Fibroblast of the conjunctiva (primary cell): ENCODE measurements at regions not wholly inside any gene's neighbourhood (a gene's known extent, or its start where the extent isn't known, plus 50 kb on each side); places are given as distances from the start of the nearest gene placed in this dataset.

Experiments used
- DNase-seq: peaks from one replicate; pipeline ENCODE4 v3.0.0-alpha.2; 2010; ENCODE audit warnings: low read depth

DNA sequence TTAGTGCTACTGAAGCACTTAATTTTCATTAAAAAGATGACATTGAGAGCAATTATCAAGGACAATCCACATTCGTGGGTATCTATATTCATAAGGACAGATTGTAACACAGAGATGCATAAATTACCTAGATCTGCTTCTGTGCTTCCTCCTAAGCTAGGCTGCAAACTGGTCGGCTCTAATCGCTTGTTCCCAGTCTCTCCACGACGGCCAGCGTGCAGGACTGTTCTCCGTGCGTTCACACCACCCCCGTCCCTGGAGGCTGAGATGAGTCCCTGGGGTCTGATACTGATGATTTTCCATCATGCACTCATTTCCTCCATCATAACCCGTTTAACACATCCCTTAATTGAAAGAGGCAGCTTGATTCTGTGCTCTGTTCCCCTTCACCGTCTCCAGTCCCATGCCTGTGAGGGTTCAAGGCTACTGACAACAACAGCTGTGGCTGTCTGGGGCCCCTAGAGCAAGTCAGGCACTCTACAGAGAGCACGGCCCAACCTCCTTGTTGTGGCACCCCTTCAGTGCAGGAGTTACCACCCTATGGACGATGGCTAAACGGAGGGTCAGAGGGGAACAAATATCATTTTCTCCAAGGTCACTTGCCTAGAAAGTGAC lies 469.6 kb downstream of the NPHP4 start:
- DNase-seq = no peak

DNA sequence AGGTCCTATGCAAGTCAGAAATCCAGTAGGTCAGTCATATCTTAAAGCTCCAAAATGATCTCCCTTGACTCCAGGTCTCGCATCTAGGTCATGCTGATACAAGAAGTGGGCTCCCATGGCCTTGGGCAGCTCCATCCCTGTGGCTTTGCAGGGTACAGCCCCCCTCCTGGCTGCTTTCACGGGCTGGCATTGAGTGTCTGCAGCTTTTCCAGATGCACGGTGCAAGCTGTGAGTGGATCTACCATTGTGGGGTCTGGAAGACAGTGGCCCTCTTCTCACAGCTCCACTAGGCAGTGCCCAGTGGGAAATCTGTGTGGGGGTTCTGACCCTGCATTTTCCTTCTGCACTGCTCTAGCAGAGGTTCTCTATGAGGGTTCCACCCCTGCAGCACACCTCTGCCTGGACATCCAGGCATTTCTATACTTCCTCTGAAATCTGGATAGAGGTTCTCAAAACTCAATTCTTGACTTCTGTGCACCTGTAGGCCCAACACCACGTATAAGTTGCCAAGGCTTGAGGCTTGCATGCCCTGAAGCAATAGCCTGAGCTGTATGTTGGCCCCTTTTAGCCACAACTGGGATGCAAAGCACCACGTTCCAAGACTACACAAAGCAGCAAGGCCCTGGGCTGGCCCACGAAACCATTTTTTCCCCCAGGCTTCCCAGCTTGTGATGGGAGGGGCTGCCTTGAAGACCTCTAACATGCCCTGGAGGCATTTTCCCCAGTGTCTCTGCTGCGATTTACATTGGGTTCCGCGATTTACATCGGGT lies 472.7 kb downstream of the NPHP4 start:
- DNase-seq = no peak

DNA sequence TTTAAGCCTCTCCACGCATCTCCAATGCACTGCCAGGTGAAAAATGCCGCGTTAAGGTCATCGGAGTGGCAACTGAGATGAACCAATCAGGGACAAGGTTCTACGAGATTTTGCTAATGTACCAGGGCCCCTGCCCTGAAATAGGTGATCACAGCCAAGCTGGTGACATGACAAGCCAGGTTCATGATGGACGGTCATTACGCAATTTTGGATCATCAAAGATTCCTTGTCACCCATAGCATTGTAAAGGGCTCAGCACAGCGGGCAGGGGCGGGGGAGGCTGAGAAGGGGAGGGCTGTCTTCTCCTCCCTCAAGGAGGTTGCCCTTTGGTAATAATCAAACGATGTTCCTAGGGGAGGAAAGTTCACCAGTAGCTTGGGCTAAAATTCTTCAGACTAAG lies 475.5 kb downstream of the NPHP4 start:
- no peak for DNase-seq

DNA sequence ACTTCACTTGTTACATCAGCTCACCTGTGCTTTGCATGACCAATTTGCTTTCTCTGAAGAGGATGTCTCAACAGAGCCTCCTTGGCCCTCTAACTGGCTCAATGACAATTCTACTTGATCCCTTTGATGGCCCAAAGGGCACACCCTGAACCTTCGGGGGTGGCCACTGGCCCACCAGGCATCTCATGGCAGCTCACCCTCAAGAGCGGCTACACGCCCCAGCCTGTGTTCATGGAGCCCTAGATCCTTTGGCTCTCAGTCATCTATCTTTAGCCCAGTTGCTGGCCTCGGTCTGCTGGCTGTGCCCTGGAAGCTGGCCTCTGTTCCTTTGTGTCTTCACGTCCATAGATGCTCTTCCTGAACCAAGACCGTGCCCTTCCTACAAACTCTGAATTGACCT lies 476.7 kb downstream of the NPHP4 start:
- DNase-seq = no peak

DNA sequence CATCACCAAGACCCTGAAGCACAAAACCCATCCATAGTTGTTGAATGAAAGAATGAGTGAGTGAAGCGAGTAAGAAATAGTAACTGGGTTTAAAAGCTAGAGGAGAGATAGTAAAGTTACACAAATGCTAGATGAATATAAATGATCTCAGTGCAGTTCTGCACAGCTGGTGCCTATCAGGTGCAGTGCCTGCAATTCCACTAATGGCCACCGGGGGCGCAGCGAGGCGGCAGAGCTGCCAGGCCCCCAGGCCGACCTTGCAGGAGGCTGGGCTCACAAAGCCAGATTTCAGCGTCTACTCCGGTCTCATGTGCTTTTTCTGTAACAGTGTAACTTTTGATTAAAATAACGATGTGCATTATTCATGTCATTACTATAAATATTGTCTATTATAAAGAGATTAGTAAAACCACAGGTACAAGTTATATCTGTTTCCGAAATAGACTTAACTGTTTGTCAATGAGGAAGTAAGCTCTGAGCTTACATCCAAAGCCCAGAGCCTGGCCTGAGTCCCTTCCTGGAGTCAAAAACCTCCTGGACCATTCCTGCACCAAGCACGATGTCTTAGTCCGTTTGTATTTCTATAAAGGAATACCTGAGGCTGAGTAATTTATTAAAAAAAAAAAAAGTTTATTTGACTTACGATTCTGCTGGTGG lies 477.6 kb downstream of the NPHP4 start:
- DNase-seq = peak; percentile 9

DNA sequence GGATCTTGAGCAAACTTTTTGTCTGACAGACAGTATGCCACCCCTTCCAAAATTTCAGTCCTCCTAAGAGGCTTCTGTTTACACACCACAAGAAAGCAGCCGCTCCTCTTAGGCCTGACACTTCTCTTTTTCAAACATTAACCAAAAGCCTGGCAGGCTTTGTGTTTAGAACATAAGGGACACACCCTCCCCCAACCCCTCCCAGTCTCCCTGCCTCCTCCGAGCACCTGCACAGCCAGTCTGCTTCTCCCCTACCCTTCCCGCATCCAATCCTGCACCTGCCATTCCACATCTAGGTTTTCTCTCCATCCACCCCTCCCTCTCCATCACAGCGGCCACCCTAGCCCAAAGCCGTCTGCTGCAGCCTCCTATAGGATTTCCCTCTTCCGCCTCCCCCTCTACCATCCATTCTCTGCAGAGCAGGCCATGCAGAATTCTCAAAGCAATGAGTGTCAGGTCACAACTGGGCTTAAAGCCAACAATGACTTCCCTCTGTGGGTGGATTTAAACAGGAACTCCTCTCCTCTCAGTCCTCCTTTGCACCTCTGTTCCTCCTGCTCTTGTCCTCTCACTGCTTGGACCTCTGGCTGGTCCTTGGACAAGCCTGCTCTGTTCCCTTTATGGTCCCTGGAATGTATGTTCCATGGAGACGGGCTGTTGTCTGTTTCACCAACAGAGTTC lies 478.2 kb downstream of the NPHP4 start:
- DNase-seq = no peak

DNA sequence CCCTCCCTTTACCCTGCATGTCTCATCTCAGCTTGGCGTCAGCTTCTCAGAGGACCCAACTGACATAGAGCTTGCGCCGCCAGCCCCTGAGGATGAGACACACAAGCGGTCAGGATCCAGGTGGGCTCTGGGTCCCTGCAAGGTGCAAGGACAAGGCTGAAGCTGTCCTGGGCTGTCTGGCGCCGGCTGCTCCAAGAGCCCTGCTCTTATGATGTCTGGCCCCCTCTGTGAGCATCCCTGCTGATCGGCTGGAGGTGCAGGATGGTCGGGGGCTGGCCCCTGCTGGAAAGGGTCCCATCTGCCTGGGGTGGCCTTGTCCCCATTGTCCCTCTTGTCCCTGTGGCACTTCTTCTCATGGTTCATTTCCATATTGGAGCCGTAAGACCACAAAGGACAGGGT lies 479.0 kb downstream of the NPHP4 start:
- no peak for DNase-seq

DNA sequence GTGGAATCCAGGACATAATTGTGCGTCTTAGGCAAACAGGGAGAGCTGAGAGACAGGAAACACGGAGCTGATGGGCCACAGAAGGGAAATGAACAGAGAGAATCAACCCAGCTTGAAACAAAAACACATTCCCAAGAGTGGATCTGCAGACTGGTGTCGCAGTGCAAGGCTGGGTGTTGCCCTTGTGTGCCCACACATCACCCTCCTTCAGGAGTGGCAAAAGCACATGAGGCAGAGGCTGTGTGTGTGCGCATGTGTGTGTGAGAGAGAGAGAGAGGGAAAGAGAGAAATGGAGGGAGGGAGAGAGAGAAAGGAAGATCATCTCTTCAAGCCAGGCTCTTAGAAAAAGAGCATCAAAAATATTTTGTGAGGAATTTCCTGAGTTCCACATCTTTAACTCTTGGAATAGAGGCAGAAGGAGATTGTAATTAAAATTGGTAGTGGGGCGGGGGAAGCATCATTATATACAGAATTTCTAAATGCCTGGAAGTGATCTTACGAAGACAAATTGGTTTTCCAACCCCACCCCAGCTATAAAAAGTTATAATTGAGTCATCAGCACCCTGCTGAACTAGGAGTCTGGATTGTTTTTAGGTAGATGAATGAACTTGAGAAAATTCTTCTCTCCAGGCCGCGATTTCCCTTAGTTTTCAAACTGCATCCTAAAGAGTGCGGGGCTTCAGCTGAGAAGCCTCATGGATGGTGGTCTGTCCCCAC lies 480.7 kb downstream of the NPHP4 start:
- DNase-seq = no peak

DNA sequence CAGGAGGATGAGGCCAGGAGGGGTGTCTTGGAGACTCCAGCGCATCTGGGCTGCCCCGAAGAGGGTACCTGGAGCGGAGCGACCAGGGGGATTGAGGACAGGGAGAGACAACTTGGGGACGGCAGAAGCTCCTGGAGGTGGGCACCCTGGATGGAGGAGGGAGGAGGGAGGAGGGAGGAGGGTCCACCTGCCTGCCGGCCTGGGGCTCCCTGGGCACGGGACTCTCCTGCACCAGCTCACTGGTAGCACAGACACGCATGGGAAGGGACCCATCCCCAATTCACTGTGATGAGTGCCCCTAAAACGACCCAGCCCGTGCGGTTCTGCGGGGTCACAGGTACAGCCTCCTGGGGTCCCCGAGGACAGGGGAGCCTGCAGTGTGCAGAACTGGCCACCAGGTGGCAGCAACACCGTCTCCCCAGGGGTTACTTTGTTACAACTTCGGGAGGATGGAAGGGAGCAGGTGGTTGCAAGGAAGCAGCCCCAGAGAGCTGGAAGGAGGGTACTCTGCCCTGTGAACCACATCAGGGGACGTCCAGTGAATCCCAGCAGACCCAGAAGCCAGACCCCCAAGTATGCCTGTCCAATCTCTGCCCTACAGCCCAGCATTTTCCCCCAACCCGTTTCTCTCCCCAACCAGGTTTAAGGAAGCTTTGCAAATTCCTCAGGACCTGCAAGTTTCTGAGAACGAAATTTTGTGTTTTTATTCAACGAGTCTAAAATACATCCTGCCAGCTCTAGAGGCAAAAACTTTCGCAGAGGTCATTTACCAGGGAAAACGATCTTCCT lies 482.4 kb downstream of the NPHP4 start:
- DNase-seq = no peak

DNA sequence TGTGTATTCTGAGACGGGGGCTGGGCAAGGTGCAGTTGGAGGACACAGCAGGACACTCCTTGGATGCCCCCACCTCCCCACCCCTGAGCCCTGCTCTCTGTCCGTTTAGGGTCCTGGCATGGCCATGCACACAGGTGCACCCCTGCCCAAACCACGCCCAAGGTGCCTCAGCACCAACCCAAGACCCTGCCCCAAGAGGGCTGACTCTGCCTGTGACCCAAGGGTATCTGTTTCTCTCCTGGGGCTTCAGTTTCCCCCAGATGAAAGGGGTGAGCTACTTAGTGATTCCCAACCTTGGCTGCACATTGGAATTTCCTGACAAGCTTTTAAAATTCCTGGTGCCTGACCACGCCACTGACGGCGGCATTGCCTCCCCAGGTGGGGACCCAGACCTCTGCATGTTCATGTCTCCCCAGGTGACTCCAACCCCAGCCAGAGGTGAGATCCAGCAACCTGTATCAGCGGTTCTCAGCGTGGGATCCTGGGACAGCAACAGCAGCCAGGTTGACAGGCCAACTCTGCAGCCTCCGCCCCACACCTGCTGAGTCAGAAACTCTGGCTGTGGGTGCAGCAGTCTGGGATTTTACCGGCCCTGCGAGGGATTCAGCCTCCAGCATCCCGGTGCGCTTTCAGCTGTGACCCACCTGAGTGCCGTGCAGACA lies 483.4 kb downstream of the NPHP4 start:
- no peak for DNase-seq

DNA sequence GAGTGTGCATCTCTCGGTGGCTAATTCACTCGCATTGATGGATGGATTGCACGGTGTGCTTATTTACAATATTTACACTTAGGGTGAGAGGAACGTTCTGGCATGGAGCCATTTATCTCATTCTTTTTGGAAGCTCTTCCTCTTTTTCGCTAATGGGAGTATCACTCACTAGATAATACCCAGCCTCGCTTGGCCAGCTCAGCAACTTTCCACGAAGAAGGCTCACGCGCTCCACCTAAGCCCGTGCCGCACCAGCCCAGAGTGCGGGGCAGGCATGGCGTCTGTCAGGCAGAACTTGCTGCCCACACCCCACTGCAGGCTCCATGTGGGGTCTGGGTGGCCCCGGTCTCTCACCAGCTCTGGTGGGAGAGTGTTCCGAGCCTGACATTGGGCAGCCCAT lies 484.9 kb downstream of the NPHP4 start:
- no peak for DNase-seq

DNA sequence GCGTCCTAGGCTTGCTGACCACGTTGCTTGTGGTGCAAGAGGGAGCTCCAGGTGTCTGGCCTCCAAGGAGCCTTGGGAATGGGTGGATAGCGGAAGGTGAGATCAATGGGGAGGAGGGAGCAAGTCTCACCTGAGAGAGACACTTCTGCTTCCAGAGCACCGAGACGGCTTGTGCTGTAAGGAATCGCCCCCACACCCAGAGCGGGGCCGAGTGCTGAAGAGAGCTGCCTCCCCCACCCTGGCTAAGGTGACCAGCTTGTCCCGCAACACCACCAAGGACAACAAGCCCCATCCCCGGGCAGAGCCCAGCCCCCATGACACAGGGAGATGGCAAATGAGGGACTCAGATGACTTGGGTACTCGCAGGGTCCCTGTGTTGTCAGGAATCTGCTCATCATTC lies 485.6 kb downstream of the NPHP4 start:
- DNase-seq = no peak

DNA sequence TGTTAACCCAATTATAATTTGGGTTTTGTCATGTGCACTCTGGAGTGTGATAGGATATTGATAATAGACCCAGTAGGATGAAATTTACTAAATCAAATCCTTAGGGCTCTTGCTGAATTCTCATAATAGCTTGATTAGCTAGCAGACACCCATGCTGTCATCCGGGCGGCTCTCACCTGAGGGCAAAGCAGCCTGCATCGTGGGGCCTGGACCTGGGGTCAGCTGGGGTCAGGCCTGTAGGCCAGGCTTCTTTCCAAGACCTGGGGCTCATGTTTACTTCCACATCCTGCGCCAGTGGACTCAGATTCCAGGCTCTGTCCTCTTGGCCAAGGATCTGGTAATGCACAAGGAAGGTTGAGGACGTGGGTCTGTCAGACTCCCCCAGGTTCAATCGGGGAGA lies 486.3 kb downstream of the NPHP4 start:
- no peak for DNase-seq

DNA sequence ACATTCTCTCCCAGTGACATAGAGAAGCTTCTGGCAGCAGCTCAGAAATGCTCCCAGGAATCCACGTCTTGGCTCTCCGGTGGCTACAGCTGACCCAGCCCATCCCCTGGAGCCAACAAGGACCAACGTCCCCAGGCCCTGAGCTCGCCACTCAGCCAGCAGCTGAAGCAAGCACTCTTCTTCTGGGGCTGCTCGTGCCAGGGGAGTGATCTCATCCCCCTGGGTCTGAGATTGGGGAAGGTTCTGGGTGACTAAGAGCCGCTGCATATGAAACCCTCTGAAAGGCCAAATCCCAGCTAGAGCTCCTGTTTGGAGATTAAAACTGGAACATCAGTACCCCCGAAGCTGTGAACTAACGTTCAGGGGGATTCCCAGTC lies 487.9 kb downstream of the NPHP4 start:
- no peak for DNase-seq

DNA sequence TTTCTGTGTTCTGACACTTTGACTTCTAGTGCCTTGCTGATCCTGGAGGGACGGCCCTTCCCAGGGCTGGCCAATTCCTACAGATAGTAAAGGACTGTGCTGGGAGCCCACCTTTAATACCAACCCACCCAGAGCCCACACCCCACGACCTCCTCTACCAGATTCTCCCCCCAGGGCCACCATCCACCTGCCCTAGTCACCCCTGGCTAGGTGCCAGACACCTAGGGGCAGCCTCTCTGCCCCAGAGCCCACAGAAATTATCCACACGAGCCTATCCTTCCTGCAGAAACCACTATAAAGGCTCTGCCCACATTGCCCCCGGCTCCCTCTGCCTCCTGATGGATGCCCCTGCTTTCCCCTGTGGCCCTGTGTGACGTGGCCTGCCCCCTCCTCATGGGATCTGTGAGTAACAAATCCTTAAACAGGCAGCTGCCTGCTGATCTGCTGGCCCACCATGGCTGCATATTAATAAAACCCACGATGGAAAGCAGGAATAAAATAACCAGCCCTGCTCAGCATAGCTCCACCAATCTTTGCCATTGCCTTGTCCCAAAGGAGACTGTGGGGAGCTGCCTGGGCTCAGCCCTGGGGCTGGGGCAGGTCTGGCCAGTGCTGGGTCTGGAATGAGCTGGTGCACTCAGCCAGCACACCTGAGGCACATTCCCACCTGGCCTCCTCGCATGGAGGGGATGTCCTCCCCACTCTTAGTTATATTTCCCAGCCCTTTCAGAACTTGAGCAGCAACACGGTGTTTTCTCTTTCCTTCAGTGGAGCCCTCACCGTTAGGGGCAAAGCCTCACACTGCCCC lies 488.5 kb downstream of the NPHP4 start:
- no peak for DNase-seq

DNA sequence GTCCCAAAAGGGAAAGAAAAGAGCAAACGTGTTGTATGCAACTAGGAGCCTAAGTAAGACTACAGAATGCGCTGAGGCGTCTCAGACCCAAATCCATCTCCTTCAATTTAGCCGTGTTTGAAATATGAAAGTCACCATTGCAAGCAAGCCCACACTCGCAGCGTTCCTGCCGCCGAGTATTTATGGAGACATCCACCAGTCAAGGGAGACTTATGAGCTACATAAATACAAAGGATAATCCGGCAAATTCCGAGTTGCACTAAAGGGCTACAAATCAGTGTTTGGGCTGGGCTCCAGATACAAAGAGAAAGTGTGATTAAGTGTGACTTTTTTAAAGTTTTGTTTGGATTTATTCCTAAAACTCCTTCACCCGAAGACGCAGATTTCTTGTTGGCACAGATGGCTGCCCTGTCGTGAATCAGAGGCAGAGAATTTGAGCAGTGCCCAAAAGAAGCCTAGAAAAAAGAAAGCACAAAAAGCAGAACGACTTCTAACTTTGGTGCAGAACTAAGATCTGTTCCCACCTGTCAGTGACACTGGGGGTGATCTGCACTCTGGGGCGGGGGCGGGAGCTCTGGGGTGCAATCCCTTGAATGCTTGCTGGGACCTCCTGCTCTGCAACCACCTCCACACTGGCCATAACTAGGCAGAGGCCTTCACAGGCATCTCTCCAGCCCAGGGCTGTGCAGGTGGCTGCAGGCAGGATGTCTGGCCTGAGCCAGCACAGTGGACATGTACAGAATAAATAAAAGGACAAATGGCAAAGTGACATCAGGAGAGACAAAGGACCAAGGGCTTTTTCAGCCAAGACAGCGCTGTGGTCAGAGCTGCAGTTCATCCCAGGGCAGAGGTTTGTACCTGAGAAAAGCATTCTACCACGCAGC lies 489.7 kb downstream of the NPHP4 start:
- DNase-seq = no peak

DNA sequence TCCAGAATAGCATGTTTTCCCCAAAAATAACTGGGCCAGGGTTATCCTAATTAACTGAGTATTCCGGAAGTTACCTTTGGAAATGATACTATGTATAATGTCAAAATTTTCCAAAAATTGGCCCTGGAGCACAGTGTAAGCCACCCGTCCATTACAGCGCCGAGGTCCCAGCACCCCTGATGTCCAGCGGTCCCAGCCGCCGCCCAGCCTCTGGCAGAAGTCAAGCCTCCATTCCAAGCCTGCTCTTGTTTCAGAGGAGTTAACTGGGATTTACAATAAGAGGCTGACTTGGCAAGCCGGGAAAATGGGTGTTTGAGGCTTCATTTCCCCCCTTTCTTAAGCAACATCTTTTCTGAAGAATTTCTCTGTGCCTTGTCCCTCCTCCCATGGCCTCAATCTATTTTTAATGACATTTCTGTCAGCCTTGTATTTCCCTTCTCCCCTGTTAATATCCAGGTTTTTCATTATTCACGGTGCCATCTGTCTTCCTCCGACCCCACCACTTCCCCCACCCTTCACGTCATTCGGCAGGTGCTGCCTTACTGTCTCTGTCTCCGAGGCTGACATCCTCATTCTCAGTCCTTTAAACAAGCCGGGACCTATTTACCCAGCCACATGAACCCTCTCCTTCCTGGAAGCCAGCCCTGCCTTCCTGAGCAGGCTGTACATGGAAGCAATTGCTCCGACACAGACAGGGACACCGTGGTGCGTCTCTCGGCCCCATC lies 490.9 kb downstream of the NPHP4 start:
- DNase-seq = no peak

DNA sequence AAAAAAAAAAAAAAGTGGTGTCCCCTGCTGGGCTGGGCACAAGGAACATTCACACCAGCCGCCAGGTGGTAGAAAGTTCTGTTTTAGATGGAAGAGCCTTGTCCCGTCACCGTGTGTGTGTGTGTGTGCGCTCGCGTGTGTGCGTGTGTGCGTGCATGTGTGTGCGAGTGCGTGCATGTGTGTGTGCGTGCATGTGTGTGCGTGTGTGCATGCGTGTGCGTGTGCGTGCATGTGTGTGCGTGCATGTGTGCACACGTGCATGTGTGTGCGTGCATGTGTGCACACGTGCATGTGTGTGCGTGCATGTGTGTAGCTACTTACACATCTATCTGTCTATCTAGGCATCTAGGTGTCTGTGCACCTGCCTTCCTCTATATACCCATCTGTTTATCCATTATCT lies 491.7 kb downstream of the NPHP4 start:
- DNase-seq = no peak
